K562 (cell line): ENCODE measurements at regions not wholly inside any gene's neighbourhood (a gene's known extent, or its start where the extent isn't known, plus 50 kb on each side); places are given as distances from the start of the nearest gene placed in this dataset.

ENCODE experiments used
- ATAC-seq: fragments of 200-7000 bp; cut with Tn5 transposase; 3 replicates; pipeline ENCODE4 v1.9.1; 2020; ENCODE audit warnings: moderate library complexity
- BruUV-seq: library from RNA; stranded (reverse); fragments of 400-500 nt; replicated peaks from 2 replicates; lab custom pipeline; 2021; lab: Mats Ljungman, UMichigan
- CTCF ChIA-PET: fragments of 300-600 bp; formaldehyde crosslinking; extraction: SDS; loops from one replicate; lab custom pipeline; 2021; ENCODE audit warnings: low intra/inter-chr PET ratio; lab: Yijun Ruan, JAX
- POLR2A ChIA-PET: fragments of 300-600, 350-650 bp; sonication (Branson Sonifier 250); formaldehyde crosslinking; extraction: SDS; loops from one replicate; lab custom pipeline; 2021; ENCODE audit warnings: antibody characterized with exemption, inconsistent platforms; lab: Yijun Ruan, JAX
- DNase-seq, 4 experiments: peaks; one replicate each; pipeline versions ENCODE4 v3.0.0 to v3.0.0-alpha.2; 2011 to 2018; ENCODE audit warnings: low spot score in 3 of 4, mixed read lengths in 3 of 4; ENCODE audit errors: extremely low read depth in 1 of 4
- FAIRE-seq: peaks from 2 replicates; lab custom pipeline; 2011; peaks lifted over from hg19 to GRCh38; lab: Jason Lieb, UNC
- H2AFZ ChIP-seq: 2 replicates; pipeline ENCODE4 v1.6.0; 2011; ENCODE audit warnings: low read depth, low read length, control low read depth, inconsistent platforms
- H3K27ac ChIP-seq: fragments of 200-600 bp; 3 replicates; pipeline ENCODE4 v1.8.0; 2011; ENCODE audit warnings: low read depth, mild to moderate bottlenecking, control low read depth, inconsistent platforms, low read length, moderate library complexity, mixed read lengths; ENCODE audit errors: extremely low read depth
- H3K27me3 ChIP-seq, 2 experiments: fragments of 300-600 bp in 1 of 2; 2 replicates in 1 of 2; 3 replicates in 1 of 2; pipeline versions ENCODE4 v1.6.0 to v1.8.0; 2011; ENCODE audit warnings: inconsistent platforms in 2 of 2, low read length in 2 of 2, mild to moderate bottlenecking in 1 of 2, mixed read lengths in 1 of 2, moderate library complexity in 1 of 2; ENCODE audit not compliant: control insufficient read depth in 2 of 2, insufficient read depth in 2 of 2
- H3K36me3 ChIP-seq: fragments of 300-600 bp; 3 replicates; pipeline ENCODE4 v1.8.0; 2011; ENCODE audit warnings: mild to moderate bottlenecking, low read length, inconsistent platforms; ENCODE audit not compliant: control insufficient read depth, insufficient read depth
- H3K4me1 ChIP-seq, 2 experiments: fragments of 200-600 bp in 1 of 2; replicated peaks in 1 of 2; 2 replicates in 1 of 2; 3 replicates in 1 of 2; pipeline versions ENCODE4 v1.5.1 to v1.8.0; 2011; ENCODE audit warnings: inconsistent platforms in 2 of 2, low read length in 2 of 2, mild to moderate bottlenecking in 1 of 2, mixed read lengths in 1 of 2, moderate library complexity in 1 of 2; ENCODE audit not compliant: control insufficient read depth in 2 of 2, insufficient read depth in 2 of 2
- H3K4me2 ChIP-seq: 2 replicates; pipeline ENCODE4 v1.6.1; 2011; ENCODE audit warnings: low read length, control low read depth, inconsistent platforms, mixed read lengths; ENCODE audit not compliant: insufficient read depth
- H3K4me3 ChIP-seq: fragments of 200-600 bp; sonication (generic), shearing (Covaris generic); 2 replicates; pipeline ENCODE4 v1.5.1; 2016; ENCODE audit warnings: control low read depth, inconsistent platforms
- H3K79me2 ChIP-seq: fragments of 200-600 bp; 3 replicates; pipeline ENCODE4 v1.8.0; 2011; ENCODE audit warnings: low read length, inconsistent platforms; ENCODE audit not compliant: control insufficient read depth, insufficient read depth
- H3K9ac ChIP-seq, 2 experiments: 2 replicates each; pipeline versions ENCODE4 v1.6.0 to v1.6.1; 2011; ENCODE audit warnings: low read depth in 2 of 2, low read length in 2 of 2, control low read depth in 1 of 2, inconsistent platforms in 1 of 2, mild to moderate bottlenecking in 1 of 2, mixed read lengths in 1 of 2; ENCODE audit not compliant: insufficient read depth in 1 of 2
- H3K9me1 ChIP-seq: one replicate; pipeline ENCODE4 v1.6.0; 2011; ENCODE audit warnings: inconsistent platforms, mild to moderate bottlenecking, low read length, moderate library complexity; ENCODE audit not compliant: control insufficient read depth, insufficient read depth
- H3K9me3 ChIP-seq: replicated peaks from 2 replicates; pipeline ENCODE4 v1.5.1; 2011; ENCODE audit warnings: low read depth, low read length, inconsistent platforms; ENCODE audit not compliant: control insufficient read depth, insufficient read depth
- H4K20me1 ChIP-seq: replicated peaks from 2 replicates; pipeline ENCODE4 v1.6.1; 2011; ENCODE audit warnings: low read length, inconsistent platforms, mixed read lengths; ENCODE audit not compliant: control insufficient read depth, insufficient read depth
- C11orf30 ChIP-seq: fragments of 450-650 bp; IDR thresholded peaks from 2 replicates; pipeline ENCODE4 v1.6.1; 2016; ENCODE audit warnings: low read depth, mild to moderate bottlenecking
- MAFG ChIP-seq: fragments of 450-650 bp; conservative IDR thresholded peaks from 2 replicates; pipeline ENCODE4 v1.6.1; 2016; ENCODE audit warnings: missing genetic modification characterization, missing compliant biosample characterization
- MAFK ChIP-seq: IDR thresholded peaks from 2 replicates; pipeline ENCODE4 v1.6.1; 2011; ENCODE audit warnings: low read length, improper control_type of control experiment
- NFIC ChIP-seq: fragments of 450-650 bp; IDR thresholded peaks from 2 replicates; pipeline ENCODE4 v1.6.1; 2017; ENCODE audit warnings: mild to moderate bottlenecking, inconsistent platforms
- PRPF4 ChIP-seq: fragments of 200-400 bp; formaldehyde crosslinking; IDR thresholded peaks from one replicate; pipeline ENCODE4 v1.6.1; 2017; ENCODE audit warnings: low read length, low read depth, mild to moderate bottlenecking; ENCODE audit not compliant: insufficient read depth, poor library complexity, severe bottlenecking
- SIN3B ChIP-seq: fragments of 450-650 bp; IDR thresholded peaks from 2 replicates; pipeline ENCODE4 v1.6.1; 2017; ENCODE audit warnings: low read depth, mild to moderate bottlenecking, moderate library complexity
- STAT5A ChIP-seq: IDR thresholded peaks from 2 replicates; pipeline ENCODE4 v1.6.1; 2012; ENCODE audit warnings: low read length, inconsistent platforms, borderline replicate concordance
- YBX1 ChIP-seq: fragments of 450-650 bp; IDR thresholded peaks from 2 replicates; pipeline ENCODE4 v1.7.1; 2016; ENCODE audit warnings: mild to moderate bottlenecking
- ZBTB33 ChIP-seq: sonication (generic); formaldehyde crosslinking; IDR thresholded peaks from 2 replicates; pipeline ENCODE4 v1.8.1; 2023; ENCODE audit warnings: mild to moderate bottlenecking, missing genetic modification reagents
- ZFP91 ChIP-seq: sonication (generic); formaldehyde crosslinking; IDR thresholded peaks from 2 replicates; pipeline ENCODE4 v1.8.0; 2022; ENCODE audit warnings: mild to moderate bottlenecking, missing genetic modification reagents
- ZFX ChIP-seq: sonication (generic); formaldehyde crosslinking; IDR thresholded peaks from 2 replicates; pipeline ENCODE4 v1.8.0; 2022; ENCODE audit warnings: mild to moderate bottlenecking, missing genetic modification reagents, moderate library complexity
- ZNF449 ChIP-seq: fragments of 250-450 bp; sonication (Bioruptor Pico); IDR thresholded peaks from 2 replicates; pipeline ENCODE4 v1.8.0; 2022; ENCODE audit warnings: moderate library complexity, mild to moderate bottlenecking, inconsistent platforms
- WGBS: fragments of 100-300 bp; shearing (Covaris generic); methylation state at CpG from one replicate; pipeline ENCODE4 v1.1.6; 2016; ENCODE audit warnings: low coverage, mixed read lengths; ENCODE audit not compliant: insufficient coverage; ENCODE audit errors: missing lambda C conversion rate; 5-methylcytosine and 5-hydroxymethylcytosine counted together
- in situ Hi-C: fragments of 300-500 bp; cut with MboI; formaldehyde crosslinking; loops from 4 replicates; pipeline ENCODE4 v1.15.0; 2018; ENCODE audit warnings: inconsistent platforms, mixed read lengths
- intact Hi-C: fragments of 100-400 bp; cut with micrococcal nuclease; formaldehyde crosslinking; loops from 2 replicates; pipeline ENCODE4 v1.14.2; 2022
- TF ChIP-seq, protein P1 (sequence below), 2 experiments: IDR thresholded peaks; 2 replicates each; pipeline ENCODE4 v1.6.1; 2011; ENCODE audit warnings: borderline replicate concordance in 1 of 2, control low read depth in 1 of 2, low read depth in 1 of 2, low read length in 1 of 2, mild to moderate bottlenecking in 1 of 2, mixed read lengths in 1 of 2, moderate library complexity in 1 of 2; ENCODE audit not compliant: insufficient read depth in 1 of 2, insufficient read length in 1 of 2, poor library complexity in 1 of 2, severe bottlenecking in 1 of 2; ENCODE audit errors: extremely low read depth in 1 of 2

DNA sequence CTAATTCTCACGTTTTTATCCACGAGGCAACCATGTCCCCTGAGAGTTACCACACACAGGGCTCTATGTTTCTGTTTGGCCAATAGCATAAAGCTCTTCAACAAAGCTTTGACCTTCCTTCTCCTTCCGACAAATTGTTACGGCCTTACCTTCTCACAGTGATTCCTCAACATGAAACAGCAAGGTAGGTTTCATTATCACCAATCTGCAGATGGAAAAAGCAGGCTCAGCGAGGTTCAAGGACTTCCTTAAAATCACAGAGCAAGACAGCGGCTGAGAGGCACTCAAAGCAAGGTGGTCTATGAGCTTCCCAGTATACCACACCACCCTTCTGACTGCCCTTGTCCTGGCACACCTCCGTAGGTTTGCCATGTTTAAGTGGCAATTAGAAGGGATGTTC, 360.0 kb downstream of the CD83 start (continued):
- TF ChIP-seq ZFP91 (CRISPR knock-in tag) = no peak

GRCh38 chr6:14478381-14479225, 361.0 kb downstream of the CD83 start:
- no peaks in the 10 kb centered on the region for H3K36me3 ChIP-seq
- no peak overlapping the region for H3K27ac ChIP-seq
- in situ Hi-C loops = no loop called here
- no peak overlapping the region for H3K9ac ChIP-seq
- intact Hi-C loops = loop anchor here (5.0 kb wide), 1 partner anchor 234 kb away; no protein-coding TSS in a partner anchor
- no peaks in the 10 kb centered on the region for H4K20me1 ChIP-seq
- ChIA-PET CTCF (no interaction called here), POLR2A (interaction anchor here (0.5 to 1.2 kb wide), 3 partner anchors 9 to 11 kb away, joined by 3 read pairs; no protein-coding TSS in a partner anchor)
- no peaks in the 10 kb centered on the region for H3K79me2 ChIP-seq
- WGBS = 53% methylated on average over 10 of the region's 10 CpGs
- DNase-seq (no peak), FAIRE-seq (no peak), ATAC-seq (no peak)
- peak overlapping the region; percentile 21 for H2AFZ ChIP-seq
- H3K9me1 ChIP-seq = peaks cover 3% of the 10 kb centered on the region
- H3K4me3 ChIP-seq = no peak overlapping the region
- peaks cover 24 to 48% of the 10 kb centered on the region in 2 experiments; a peak in 4 of 5 replicates for H3K4me1 ChIP-seq
- BruUV-seq = no TSS peak
- H3K27me3 ChIP-seq = no peaks in the 10 kb centered on the region
- no peaks in the 10 kb centered on the region for H3K9me3 ChIP-seq
- H3K4me2 ChIP-seq = no peak overlapping the region
- no peak for TF ChIP-seq YBX1
- peak; percentile 60 for TF ChIP-seq MAFG (tag)
- TF ChIP-seq SIN3B = no peak
- no peak for TF ChIP-seq ZFX
- no peak for TF ChIP-seq ZNF449
- TF ChIP-seq MAFK = 0 out of 2 replicates have a peak, but pooled peaks have one; percentile 4
- no peak for TF ChIP-seq PRPF4
- peak; percentile 72 for TF ChIP-seq ZBTB33 (CRISPR knock-in tag)
- TF ChIP-seq NFIC = peak; percentile 81
- peak; percentile 73 for TF ChIP-seq C11orf30
- TF ChIP-seq STAT5A = no peak
- TF ChIP-seq, protein P1, sequence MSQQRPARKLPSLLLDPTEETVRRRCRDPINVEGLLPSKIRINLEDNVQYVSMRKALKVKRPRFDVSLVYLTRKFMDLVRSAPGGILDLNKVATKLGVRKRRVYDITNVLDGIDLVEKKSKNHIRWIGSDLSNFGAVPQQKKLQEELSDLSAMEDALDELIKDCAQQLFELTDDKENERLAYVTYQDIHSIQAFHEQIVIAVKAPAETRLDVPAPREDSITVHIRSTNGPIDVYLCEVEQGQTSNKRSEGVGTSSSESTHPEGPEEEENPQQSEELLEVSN (IDR thresholded peaks at IDR 0.05; ENCODE audit: borderline replicate concordance in 1 of 2, extremely low read depth in 1 of 2, insufficient read depth in 1 of 2, insufficient read length in 1 of 2, low read depth in 1 of 2, low read length in 1 of 2, poor library complexity in 1 of 2, severe bottlenecking in 1 of 2) = peak; percentile 18 to 40
